Inflammatory macrophage (primary cell): ENCODE measurements at regions not wholly inside any gene's neighbourhood (a gene's known extent, or its start where the extent isn't known, plus 50 kb on each side); places are given as distances from the start of the nearest gene placed in this dataset.
"Not testable (repeated sequence)": the region's sequence is repeated elsewhere in the genome, so short reads cannot be mapped to it uniquely, and the experiment has no call there.

Source experiments
- DNase-seq, 2 donors: peaks; one replicate each; pipeline ENCODE4 v3.0.0-alpha.2; 2020 to 2022

- no peak for DNase-seq
These were observed 159.8 kb downstream of the SLITRK1 start for GRCh38 chr13:83722443-83722842.

GRCh38 chr13:83716121-83716520 lies 166.2 kb downstream of the SLITRK1 start:
- DNase-seq = no peak

DNA sequence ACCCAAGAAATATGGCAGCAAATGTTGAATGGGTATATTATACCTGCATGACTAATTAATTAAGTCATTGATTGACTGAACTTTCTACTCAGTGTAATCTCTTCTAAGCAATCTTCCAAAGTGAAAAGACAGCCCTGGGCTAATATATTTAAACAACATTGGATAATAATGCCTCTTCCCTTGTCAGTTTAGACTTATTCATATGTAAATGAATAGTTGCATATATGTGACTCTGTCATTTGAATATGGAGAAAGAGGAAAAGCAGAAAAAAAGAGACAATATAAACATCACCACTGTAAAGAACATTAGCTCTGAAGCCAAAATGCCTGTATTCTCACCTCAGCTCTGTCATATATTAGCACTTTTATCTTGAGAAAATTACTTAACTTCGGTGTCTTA lies 168.0 kb downstream of the SLITRK1 start:
- no peak for DNase-seq

GRCh38 chr13:83710133-83710515 lies 172.2 kb downstream of the SLITRK1 start:
- DNase-seq = no peak

GRCh38 chr13:83709426-83710132 lies 172.7 kb downstream of the SLITRK1 start:
- DNase-seq = no peak

- DNase-seq = no peak
These were observed 180.3 kb downstream of the SLITRK1 start for GRCh38 chr13:83702021-83702420.

DNA sequence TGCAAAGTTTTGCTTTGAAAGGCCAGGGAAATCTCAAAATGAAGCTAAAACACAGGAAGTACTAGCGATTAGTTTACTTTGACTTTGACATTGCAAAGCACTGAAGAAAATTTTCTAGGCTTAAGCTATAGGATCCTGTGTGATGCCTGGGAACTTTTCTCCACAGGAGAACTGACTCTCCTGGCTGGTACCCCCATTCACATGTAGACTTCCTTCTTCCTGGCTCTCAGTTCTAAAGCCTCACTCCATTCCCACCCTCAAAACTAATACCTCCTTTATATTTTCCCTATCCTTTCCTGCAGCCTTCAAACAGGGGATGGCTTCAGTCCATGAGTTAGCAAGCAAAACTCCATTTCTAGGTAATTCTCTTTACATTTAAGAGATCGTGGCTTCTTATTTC lies 189.5 kb downstream of the SLITRK1 start:
- no peak for DNase-seq

DNA sequence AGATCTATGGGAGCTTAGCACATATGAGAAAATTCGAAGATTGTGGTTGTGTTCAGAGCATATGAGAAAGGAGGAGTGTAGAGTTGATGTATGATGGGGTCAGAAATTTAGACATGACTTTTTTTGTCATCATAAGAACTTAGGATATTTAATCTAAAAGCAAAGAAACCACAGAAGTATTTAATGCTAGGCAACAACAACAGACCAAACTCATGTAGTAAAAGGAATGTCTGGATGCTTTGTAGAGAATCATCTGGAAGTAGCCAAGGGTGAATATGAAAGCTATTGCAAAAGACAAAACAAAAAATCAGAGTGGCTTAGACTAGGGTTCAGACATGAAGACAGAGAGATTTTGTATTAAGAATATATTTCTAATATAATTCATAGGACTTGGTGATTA lies 190.3 kb downstream of the SLITRK1 start:
- DNase-seq = no peak

DNA sequence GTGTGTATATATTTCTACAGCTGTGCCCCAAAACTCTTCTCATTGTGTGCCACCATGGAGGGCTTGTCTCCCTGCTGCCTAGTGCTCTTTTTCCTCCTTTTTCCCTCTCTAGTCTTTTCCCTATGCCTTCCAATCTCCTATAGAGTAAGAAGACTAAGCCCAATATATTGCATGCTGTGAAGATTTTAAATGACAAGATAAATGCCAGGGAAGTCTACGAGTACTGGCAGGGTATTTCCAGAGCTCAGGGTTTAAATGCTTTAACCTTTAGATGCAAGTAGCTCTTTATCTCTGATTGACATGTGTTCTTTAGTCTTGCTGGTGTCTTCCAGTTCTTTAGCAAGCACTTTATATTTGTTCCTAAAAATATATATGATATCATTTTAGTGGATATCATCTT lies 200.7 kb downstream of the SLITRK1 start:
- DNase-seq = no peak

DNA sequence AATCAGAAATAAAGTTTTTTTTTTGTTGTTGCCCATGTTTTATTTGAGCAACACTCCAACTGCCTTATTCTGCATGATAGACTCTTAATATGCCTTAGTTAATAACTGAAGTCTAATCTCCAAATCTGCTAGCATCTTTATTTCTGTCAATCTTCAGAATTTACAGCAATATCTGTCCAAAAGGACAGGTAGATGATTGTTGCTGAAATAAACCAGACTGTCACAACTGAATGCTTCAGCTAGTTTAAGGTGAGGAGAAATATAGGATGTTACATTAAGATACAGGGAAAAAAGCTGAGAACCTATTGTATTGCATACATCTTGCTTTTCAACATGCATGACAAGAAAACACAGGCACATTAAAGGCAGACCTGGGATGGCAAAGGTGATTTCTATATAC lies 204.3 kb downstream of the SLITRK1 start:
- DNase-seq = no peak

GRCh38 chr13:83672612-83673011 lies 209.7 kb downstream of the SLITRK1 start:
- no peak for DNase-seq

DNA sequence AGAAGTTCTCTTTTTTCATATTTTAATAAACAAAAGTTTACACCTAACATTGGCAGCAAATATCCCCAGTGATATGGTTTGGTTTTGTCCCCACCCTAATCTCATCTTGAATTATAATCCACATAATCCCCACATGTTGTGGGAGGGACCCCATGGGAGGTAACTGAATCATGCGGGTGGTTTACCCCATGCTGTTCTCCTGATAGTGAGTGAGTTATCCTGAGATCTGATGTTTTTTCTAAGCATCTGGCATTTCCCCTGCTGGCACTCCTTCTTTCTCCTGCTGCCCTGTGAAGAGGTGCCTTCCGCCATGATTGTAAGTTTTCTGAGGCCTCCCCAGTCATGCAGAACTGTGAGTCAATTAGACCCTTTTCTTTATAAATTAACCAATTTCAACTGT lies 214.7 kb downstream of the SLITRK1 start:
- DNase-seq = no peak

GRCh38 chr13:83666141-83666540 lies 216.1 kb downstream of the SLITRK1 start:
- DNase-seq = no peak

DNA sequence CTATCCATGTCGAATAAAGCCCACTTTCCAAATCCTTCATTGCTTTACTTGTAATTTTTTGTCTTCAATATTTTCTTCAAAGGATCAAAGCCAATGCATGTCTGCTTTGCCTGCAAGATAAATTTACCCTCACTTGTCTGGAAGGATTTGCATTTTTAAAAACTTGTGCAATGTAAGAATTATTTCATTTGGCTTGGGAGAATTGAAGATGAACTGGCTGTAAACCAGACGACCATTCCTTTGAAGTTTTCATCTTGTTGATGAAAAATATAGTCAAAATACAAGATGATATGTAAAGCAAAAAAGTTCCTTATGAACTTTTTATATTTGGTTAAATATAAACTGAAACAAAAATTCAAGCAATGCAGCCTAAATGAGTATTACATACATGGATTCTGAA lies 225.0 kb downstream of the SLITRK1 start:
- no peak for DNase-seq

DNA sequence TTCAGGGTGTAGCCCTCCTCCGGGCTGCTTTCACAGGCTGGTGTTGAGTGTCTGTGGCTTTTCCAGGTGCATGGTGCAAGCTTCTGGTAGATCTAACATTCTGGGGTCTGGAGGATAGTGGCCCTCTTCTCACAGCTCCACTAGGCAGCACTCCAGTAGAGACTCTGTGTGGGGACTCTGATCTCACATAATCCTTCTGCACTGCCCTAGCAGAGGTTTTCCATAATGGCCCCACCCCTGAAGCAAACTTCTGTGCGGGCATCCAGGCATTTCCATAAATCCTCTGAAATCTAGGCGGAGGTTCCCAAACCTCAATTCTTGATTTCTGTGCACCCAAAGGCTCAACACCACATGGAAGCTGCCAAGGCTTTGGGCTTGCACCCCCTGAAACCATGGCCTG lies 239.7 kb downstream of the SLITRK1 start:
- not testable (repeated sequence) for DNase-seq

GRCh38 chr13:83634601-83635000 lies 247.7 kb downstream of the SLITRK1 start:
- DNase-seq = no peak

DNA sequence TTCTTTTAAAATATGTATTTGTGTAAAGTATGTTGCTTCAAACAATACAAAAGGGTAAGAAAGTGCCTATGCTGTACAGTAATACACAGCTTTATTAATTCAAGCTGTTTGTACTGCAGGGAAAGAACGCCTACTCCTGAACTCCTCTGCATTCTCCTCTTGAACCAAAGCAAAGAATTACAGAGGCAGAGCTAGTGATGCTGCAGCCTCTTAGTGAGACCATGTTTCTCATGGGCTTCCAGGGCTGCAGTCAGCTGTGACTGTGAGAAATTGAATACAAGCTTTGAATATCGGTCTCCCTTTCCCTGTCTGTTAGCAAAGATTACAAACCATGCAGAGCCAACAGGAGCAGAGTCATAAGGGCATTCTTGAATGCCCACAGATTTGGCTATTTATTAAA lies 248.5 kb downstream of the SLITRK1 start:
- DNase-seq = no peak

DNA sequence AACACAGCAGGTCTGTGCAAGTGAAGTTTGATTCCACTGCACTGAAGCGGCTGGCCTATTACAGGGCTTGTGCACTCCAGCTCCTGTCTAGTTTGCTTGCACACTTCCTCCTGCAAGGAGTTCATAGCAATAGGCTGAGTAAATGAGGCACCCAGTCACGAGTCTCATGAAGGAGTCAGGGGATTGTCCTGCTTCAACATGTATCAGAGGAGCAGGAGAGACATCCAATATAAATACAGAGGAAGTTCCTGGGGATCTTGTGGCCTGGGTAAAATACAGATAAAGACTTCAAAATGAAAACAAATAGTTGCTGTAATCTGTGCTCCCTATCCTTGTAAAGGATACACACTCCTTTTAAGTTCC lies 259.9 kb downstream of the SLITRK1 start:
- no peak for DNase-seq

DNA sequence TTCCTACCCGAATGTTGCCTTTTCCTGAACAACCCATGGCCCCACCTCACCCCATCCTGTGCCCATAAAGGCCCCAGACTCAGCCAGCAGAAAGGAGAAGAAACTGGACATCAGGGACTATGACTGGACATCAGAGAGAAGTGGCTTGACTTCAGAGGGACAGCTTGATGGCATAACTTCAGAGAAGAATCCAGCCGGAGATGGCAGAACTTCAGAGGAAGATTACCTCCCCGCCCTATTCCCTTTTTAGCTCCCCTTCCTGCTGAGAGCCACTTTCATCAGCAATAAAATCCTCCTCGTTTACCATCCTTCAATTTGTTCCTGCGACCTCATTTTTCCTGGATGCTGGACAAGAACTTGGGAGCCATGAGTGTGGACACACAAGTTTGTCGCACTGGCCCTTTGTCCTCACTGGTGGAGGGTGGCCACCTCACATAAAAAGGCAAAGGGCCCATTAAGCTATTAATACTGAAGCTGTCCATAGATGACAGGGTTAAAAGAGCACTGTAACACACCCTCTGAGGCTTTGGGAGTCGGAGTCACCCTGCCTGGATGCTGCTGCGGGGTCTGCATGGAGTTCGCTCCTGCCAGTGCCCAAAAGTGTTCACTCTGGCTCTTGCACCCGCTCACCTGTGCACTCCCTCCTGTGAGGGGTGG lies 260.4 kb downstream of the SLITRK1 start:
- no peak for DNase-seq

GRCh38 chr13:83620530-83621220 lies 261.6 kb downstream of the SLITRK1 start:
- DNase-seq = no peak

GRCh38 chr13:83618966-83619365 lies 263.3 kb downstream of the SLITRK1 start:
- no peak for DNase-seq

DNA sequence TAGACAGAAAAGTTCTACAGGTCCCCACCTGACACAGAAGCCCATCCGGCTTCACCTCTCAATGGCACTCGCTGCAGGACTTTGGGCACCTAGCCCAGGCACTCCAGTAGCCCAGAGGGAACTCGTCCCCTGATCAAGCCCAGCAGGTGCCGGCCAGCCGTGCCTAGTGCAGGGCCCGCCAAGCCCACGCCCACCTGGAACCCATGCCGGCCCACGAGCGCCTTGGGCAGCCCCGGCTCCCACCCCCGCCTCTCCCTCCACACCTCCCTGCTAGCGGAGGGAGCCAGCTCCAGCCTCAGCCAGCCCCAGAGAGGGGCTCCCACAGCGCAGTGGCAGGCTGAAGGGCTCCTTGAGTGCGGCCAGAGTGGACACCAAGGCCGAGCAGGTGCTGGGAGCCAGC lies 268.8 kb downstream of the SLITRK1 start:
- no peak for DNase-seq

DNA sequence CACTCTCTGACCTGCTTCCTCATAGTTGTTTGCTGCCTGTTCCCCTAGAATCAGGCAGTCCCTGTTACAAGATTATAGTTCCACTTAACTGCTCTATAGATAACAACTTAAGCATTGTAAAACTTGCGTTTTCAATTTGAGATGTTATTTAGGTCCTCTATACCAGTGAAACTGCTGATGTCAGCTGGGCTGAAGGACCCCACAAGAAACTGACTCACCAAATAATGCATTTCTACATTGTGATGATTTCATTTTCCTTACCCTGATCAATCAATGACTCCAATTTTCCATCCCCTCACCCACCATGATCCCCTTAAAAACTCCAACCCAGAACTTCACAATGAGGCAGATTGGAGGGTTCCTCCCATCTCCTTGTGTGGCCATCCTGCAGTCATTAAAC lies 280.7 kb downstream of the SLITRK1 start:
- DNase-seq = no peak

DNA sequence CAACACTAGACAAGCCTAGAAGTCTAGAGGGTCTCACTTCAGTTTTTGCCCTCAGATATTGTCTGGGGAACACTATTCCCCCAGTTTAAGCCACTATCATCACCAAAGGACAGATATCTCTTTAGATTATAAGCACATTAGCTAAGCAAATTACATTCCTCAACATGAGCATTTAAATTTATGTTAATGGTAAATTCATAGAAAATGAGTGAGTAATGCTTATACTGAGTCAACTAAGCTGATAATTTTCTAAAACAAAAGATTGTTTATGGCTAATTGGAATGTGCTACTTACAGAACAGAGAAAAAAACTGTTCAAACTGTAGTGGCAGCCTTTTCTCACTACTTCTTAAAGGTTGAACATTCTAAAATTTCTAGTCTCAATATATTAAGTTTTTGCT lies 290.2 kb downstream of the SLITRK1 start:
- DNase-seq = no peak
